HG03378 (cell line): ENCODE measurements at regions not wholly inside any gene's neighbourhood (a gene's known extent, or its start where the extent isn't known, plus 50 kb on each side); places are given as distances from the start of the nearest gene placed in this dataset.

Experiments used
- ATAC-seq: cut with Tn5 transposase; IDR thresholded peaks from one replicate; pipeline ENCODE4 v1.9.1; 2021; ENCODE audit warnings: mild to moderate bottlenecking, moderate library complexity; ENCODE audit not compliant: unreplicated experiment

DNA sequence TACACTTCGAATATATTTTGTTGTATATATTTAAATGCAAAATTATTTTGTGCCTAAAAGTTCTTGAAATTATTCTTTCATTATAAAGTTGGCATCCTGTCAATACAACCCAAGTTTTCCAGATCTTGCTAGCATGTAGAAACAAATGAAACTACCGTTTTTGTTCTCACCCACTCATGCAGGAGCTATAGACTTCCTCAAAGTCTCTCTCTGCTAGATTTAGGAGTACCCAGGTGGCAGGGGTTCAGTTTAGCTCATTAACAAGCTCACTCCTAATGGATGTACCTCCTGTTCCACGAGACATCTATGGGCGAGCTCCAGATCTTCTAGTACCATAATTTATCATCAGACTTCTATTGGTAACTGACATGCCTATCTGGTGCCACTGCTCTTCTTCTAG, 390.2 kb upstream of the POU3F1 start:
- no peak for ATAC-seq

DNA sequence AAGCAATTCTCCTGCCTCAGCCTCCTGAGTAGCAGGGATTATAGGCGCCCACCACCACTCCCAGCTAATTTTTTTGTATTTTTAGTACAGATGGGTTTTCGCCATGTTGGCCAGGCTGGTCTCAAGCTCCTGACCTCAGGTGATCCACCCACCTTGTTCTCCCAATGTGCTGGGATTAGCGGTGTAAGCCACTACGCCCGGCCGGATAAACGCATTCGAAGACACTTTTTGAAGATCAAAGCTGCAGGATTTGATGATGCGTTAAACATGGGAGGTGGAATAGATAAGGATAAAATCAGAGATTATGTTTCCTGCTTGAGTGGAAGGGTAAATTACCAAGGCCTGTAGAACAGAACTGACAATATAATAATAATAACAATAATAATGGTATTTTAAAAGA, 389.4 kb upstream of the POU3F1 start:
- no peak for ATAC-seq

DNA sequence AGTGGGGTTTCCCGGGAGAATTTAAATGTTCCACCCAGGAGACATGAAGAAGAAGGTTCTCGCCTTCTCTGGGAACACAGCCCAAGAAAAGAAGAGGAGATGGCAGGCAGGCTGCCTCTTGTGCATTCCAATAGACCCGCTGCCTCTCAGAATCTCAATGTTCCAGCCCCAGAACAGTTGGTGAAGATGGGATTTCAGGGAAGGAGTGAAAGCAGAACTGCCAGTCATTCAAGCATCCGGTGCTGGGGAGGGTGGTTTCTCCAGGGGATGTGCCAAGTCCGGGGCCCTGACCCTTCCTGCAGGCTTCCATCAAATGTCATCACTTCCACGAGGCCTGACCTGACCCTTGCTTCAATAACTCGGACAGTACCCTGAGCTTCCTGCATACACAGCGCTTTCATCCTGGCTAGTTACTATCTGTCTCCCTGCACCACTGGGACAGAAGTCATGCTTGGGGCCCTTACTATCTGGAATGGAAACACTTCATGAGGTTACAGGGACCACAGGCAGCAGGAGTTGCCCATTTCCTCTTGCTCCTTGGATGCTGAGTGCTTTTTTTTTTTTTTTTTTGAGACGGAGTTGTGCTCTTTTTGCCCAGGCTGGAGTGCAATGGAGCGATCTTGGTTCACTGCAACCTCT, 386.6 kb upstream of the POU3F1 start:
- ATAC-seq = no peak

DNA sequence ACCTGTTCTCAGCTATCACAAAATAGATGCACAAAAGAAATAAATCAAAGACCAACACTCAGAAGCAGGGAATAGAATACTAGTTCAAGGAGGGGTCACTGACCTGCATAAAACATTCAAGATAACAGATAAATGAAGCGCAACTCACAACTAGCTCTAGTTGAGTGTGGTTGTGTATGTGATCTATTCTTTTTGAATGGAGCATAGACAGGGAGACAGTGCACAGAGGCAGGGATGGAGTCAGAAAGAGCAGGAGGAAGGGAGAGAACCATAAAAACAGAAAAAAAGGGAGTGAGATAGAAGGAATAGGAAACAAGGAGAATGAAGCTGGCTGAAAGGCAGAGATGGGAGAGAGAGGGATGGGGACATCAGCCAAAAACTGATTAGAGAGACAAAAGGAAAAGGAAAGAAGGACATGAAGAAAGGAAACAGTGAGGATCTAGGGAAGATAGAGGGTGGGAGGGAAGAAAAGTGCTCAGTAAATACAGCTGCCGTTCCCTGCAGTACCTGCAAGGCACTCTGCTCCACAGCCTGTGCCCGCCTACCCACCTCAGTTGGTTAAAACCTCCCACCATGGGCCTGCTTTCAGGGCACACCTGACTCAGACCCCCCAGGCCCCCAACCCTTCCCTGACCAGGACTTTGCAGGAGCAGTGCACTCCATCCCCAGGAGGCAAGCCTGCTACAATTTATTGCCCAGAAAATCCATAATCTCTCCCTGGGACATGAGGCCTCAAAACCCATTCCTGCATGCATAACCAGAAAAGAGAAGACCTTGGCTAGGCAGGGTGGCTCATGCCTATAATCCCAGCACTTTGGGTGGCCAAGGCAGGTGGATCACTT, 385.2 kb upstream of the POU3F1 start:
- no peak for ATAC-seq

DNA sequence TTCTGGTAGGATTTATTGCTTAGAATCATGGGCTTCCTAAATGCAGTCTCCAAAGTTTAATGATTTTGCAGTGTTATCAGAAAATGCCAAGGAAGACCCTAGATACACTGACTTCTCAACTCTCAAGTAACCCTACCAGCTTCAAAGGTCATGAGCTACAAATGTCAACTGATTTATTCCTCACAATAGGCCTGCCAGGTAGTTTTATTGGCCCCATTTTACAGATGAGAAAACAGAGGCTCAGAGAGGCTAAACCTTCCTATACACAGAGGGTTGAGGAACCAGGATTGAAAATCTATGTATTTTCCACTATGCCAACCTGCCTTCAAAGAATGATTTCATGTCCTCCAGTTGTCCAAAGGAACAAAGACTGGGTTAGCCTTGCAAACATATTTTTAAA, 384.4 kb upstream of the POU3F1 start:
- no peak for ATAC-seq

DNA sequence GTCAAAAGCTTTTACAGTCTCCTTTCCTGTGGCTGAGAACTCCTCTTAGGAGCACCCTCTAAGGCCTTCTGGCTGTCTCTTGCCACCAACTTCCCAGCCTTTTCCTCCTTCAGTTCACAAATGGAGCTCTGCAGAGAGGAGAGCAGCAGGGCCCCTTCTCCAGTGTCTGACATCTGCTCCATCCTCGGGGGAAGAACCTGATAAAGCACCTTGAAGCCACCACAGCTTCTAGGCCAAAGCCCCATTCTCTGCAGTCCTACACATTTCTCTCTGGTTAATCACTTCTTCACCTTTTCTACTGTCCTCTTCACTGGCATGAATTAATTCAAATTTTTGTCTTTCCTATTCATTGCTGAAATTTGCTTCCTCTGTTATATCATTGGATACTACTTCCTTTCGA, 378.1 kb upstream of the POU3F1 start:
- ATAC-seq = no peak

DNA sequence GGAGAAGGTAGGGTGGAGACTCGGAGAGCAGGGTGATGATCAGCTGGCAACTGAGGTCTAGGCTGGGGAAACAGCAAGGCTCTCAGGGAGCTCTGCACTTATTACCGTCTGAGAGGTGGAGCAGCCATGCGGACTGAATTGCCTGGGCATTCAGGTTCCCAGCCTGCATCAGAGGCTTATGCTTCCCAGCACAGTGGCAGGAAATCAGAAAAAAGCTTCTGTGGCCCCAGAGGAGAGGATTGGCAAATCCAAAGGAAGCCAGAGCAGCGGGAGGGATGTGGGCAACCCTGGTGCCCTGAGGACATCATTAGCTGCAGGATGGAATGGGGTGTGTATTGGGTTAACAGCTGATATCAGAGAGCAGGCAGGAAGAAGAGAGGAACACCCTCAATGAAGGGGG, 374.1 kb upstream of the POU3F1 start:
- no peak for ATAC-seq

DNA sequence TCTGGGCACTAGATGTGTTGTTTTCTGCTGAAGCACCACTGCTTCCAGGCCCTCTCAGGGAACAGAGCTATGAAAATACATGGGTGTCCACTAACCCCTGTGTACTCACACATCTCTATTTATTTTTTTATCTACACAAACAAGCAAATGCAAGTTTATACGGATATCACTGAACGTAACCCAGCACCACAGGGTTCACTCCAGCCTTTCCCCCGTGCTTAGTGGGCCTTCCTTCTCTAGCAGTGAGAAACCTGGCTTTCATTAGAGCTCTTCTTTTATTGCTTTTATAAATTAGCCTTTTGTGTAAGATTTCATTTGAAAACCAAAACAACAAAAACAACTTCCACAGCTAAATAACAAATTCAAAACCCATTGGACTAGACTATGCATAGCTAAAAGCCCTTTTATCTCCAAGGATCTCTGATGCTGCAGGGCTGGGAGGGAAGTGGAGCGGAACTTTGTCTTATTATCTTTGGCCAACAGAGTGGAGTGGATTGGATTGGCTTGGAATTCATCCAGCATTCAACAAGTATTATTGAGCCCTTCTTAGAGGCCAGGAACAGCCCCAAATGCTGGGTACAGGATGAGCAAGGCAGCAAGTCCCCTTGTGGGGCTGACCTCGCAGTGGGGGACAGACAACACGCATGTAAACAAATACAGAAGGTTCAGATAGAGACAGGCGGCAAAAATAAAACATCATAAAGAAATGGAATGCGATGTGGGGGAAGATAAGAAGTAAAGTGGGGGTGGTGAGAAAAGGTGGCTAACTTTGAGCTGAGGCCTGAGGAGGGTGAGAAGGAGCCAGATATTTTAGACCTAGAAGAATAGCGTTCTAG, 371.8 kb upstream of the POU3F1 start:
- no peak for ATAC-seq

DNA sequence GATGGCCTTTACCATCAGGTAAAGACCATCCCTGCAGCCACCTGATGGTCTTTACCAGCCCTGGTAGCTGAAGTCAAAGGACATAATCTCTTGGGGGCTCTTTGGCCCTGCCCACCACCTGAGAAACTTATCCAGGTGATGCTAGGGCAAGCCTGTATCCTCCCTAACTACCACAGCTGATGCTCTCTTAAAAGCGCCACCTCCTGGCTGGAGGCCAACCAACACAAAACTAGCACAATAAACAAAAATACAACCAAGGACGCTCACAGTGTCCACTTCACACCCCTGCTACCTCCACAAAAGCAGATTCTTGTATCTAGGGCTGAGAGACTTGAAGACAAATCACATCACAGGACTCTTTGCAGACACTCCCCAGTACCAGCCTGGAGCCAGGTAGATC, 357.1 kb upstream of the POU3F1 start:
- no peak for ATAC-seq

DNA sequence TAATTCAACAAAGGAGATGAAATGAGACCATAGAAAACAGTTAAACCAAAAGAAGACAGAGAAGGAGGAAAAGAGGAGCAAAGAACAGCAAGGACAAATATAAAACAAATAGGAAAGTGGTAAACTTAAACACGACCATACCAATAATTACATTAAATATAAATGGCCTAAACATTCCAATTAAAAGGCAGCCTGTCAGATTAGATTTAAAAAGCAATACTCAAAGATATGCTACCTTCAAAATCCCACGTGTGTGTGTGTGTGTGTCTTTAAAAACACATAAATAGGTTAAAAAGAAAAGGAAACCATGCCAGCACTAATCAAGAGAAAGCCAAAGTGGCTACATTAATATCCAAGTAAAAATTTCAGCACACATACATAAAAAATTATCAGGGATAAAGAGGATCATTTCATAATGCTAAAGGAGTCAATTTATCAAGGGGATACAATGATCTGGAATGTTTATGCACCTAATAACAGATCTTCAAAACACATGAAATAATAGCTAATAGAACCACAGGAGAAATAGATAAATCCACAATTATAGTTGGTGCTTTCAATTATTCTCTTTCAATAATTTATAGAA, 355.7 kb upstream of the POU3F1 start:
- ATAC-seq = no peak

DNA sequence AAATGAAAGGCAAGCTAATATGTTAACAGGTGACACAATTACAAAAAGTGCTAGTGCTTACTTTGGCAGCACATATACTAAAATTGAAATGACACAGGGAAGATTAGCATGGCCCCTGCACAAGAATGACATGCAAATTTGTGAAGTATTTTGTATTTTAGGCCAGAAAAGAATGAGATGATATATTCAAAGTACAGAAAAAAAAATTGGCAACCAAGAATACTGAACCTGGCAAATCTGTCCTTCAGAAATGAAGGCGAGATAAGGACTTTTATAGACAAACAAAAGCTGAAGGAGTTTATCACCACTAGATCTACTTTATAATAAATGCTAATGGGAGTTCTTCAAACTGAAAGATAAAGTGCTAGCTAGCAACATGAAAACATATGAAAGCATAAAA, 350.0 kb upstream of the POU3F1 start:
- ATAC-seq = no peak

DNA sequence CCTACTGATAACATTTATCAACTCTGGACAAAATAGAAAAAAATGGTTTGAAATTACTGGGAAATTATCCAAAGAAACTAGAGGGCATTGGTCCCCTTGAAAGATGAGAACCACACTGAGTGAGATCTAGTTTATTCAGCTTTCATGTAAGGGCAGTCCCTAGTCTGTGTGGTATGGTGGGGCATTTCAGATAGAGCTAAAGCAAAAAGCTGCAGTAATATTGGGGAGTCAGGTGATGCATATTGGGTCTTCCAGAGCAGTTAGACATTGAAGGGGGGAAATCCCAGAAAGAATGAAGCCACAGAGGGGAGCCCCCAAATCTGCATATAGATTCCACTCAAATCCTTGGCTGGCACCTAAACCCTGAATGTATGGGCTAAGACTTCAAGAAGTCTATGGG, 347.7 kb upstream of the POU3F1 start:
- no peak for ATAC-seq

DNA sequence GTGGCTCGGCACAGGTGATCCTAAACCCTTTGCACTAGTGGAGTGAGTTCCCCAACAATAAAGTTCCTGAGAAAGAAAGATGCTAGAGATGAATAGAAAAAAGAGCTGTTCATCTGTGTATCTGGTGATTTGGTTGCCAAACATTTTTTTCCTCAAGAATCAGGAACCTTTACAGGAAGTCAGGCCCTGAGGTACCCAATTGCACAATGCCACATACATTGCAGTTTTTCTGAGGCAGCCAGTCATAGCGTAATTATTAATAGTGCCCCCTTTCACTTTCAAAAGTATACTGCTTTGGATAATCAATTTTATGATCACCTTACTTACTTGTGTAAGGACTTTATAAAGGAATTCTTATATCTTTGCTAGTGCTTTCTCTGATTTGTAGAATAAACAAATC, 346.3 kb upstream of the POU3F1 start:
- no peak for ATAC-seq

DNA sequence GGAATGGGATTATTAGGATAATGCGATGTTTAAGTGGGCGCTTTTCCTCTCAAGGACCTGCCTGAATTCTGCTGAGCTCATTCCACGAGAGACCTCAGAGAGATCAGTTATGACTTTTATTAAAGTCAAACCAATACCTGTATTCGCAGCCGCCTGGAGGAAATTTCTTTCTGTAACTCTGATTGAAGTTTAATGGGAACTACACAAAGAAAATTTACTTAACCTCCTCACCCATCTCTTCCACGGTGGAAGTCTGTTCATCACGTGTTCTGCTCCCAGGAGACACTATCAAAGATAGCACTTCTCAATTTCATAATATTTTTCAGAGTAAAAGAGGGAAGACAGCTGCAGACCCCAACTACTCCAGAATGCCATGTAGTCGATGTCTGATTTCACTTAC, 334.7 kb upstream of the POU3F1 start:
- no peak for ATAC-seq

DNA sequence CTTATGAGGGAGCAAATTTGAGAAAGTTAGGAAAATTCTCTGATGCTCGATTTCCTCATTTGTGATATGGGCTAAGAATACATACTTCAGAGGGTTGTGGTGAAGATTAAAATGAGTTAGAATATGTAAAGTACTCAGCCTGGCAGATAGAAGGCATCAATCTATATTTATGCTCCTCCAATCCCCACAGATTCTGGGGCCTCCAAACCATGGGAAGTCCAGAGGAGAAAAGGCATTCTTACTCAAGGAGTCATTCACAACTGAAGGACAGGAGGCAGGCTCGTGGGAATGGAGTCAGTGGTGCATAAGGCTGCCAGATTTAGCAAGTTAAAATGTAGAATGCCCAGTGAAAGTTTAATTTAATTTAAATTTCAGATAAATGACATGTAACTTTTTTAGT, 330.0 kb upstream of the POU3F1 start:
- no peak for ATAC-seq

DNA sequence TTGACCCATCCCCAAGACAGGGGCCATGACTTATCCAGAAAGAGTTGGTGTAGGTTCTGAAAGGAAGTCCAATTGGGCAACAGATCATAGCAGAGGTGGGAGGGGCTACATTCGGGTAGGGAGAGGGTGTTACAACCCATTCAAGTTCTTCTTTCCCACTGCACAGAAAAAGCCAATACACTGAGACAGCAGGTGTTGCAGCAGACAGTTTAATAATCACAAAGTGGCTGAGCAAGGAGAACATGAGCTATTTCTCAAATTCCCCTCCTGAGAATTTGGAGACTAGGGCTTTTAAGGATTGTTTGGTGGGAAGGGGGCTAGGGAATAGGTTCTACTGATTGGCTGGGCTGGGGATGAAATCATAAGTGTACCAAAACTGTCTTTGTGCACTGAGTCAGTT, 328.4 kb upstream of the POU3F1 start:
- ATAC-seq = no peak

DNA sequence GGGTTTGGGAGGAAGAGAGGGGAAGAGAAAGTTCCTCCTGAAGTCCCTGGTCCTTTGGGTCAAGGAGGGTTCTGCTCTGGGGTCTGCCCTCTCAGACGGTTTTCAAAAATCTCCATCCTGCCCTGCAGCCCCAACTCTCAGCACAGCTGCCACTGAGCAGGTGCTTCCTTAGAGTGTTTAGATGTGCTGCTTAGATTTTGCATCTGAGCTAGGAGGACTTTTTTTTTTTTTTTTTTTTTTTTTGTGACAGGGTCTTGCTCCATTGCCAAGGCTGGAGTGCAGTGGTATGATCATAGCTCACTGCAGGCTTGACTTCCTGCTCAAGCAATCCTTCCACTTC, 324.9 kb upstream of the POU3F1 start:
- no peak for ATAC-seq

DNA sequence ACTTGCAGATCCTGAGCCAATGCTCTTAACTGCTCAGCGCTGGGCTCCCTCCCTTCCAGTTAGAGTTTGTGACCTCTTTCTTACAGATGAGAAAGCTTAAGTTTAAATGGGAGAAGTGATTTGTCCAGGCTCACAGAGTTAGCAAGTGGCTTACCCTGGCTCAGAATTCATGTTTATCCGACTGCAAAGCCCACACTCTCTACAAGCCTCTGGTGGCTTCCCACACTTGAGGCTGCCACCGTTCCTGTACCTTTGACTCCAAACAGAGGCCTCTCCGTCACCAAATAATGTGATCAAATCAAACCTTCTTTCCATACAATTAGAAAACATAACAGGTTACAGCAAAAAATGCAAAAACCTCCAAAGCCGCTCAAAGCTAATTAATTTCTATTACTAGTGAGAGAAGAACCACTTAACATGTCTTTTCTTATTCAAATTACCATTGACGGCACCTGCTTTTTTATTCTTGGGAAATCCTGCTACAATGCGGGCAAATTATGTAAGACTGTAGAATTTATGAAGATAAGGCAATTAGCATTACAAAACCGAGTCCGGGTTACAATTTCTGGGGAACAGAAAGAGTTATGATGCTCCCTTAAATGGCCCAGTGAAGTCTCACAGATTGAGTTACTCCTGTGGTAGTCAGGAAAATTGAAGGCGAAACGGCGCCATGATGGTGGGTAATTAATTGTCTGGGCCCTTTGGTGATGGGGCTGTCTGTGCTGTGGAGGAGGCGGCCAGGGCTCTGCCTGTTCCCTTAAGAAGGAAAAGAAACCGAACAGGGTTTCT, 324.3 kb upstream of the POU3F1 start:
- ATAC-seq = no peak

DNA sequence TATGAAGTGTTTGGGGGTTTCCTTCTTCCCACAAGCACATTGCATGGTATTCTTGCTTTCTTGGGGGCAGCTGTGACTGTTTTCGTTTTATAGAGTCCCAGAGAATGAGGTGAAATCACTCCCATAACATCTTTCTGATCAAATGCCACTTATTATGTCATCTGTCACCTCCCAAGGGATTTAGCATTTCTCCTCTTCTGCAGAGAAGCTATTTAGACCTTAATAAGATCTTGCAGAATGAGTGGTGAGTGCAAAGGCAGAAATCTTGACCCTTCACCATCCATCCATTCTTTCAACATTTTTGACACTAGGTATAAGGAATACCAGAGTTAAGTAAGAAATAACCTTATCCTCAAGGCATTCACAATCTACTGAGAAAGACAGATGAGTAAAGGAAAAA, 318.6 kb upstream of the POU3F1 start:
- ATAC-seq = no peak

DNA sequence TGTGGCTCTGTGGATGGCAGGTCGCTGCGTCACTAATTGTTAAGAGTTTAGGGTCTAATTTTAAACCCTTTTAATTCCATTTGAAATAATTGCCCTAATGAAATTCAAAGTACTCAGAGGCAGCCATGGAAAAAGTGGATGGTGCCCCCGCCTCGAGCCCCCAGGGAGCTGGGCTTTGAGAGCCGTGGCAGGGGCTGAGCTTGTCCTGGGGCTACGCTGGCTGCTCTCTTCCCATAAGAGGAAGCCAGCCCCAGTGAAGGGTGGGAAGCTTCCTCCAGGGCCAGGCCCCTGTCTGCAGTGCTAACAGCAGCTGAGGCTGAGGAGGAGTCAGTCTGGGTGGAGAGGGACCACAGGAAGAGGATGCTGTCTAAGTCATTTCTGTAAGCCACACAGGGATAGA, 315.0 kb upstream of the POU3F1 start:
- no peak for ATAC-seq

DNA sequence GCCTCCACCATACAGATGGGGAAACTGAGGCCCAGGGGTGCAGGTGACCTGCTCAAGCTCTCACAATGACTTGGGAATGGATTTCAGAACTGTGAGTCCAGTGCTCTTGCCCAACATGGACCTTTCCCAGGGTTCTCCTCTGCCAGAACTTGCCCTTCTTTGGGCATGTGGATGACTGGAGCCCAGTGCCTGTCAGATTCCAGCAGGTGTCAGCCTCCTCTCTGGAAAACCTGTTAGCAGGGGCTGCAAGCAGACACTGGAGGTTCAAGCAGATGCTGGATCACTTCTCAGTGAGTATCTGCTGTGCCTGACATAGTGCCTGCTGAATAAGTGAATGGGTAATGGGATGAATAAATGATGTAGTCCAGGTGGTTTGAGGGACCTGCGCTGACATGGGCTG, 314.2 kb upstream of the POU3F1 start:
- no peak for ATAC-seq
